ENCODE measurements at regions not wholly inside any gene's neighbourhood (a gene's known extent, or its start where the extent isn't known, plus 50 kb on each side); places are given as distances from the start of the nearest gene placed in this dataset.
"Not testable (repeated sequence)": the region's sequence is repeated elsewhere in the genome, so short reads cannot be mapped to it uniquely, and the experiment has no call there.

GRCh38 chr16:29298307-29298706 lies 108.2 kb downstream of the NPIPB11 start:
- TF ChIP-seq EZH2, CTCF (IDR thresholded peaks at IDR 0.05): not testable (repeated sequence)
